ENCODE measurements at regions not wholly inside any gene's neighbourhood (a gene's known extent, or its start where the extent isn't known, plus 50 kb on each side); places are given as distances from the start of the nearest gene placed in this dataset.

- TF ChIP-seq CTCF (IDR thresholded peaks at IDR 0.05) (no peak), POLR2A (IDR thresholded peaks at IDR 0.05) (no peak)
Measured at GRCh38 chr3:80114694-80115093, 346.9 kb upstream of the ROBO1 start.

Measured in heart left ventricle (tissue), 13 donors.